GM18861 (cell line): ENCODE measurements at regions not wholly inside any gene's neighbourhood (a gene's known extent, or its start where the extent isn't known, plus 50 kb on each side); places are given as distances from the start of the nearest gene placed in this dataset.

Experiments used
- ATAC-seq: cut with Tn5 transposase; IDR thresholded peaks from one replicate; pipeline ENCODE4 v1.9.1; 2021; ENCODE audit not compliant: unreplicated experiment

DNA sequence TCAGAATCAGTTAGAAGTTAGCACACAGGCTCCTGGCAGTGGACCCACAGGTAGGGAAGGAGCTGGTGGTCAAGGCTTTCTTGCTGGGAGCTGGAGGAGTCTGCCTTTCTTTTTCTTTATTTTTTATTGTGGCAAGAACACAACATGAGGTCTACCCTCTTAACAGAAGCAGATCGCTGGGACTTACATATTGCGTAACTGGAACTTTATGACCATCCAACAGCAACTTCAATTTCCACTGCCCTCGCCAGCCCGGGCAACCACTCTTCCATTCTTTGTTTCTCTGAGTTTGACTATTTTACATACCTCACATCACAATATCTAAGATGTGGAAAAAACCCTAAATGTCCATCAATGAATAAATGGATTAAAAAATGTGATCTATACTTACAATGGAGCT is 147.8 kb upstream of the AJAP1 start:
- no peak for ATAC-seq

DNA sequence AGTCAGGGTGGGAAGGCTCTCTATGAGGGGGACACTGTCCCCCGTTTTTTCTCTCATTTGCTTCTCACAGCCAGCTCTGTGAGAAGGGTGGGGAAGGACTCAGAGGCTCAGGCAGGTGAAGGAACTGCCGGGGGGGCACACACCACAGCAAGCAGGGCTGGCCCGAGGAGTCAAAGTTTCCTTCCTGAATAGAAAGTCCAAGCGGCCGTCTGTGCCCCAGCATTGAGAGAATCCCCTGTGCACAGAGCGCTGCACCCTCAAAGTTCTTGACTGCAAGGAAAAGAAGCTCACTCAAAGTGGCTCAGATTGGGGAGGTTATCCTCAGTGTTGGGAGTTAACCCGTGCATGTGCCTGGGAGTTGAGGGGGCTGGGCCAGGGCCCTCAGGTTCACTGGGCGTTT is 145.2 kb upstream of the AJAP1 start:
- ATAC-seq: no peak

GRCh38 chr1:4510276-4510691 is 144.1 kb upstream of the AJAP1 start:
- no peak for ATAC-seq

DNA sequence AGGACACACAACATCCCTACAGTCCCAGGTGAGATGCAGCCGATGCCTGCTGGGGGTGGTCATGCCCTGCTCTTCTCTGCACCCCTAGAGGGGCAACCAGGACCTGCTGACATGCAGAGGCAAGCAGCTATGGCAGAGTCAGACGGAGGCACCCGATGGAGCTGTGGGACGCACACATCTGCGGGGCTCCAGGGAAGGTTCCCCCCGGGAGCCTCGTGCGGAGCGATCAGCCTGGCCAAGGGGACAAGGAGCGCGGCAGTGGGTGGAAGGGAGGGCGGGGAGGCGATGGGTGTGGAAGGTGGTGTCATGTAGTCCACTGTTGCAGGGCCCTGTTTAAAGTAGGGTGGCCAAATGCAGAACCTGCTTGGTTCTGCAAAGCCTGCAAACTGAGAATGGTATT is 143.0 kb upstream of the AJAP1 start:
- no peak for ATAC-seq

- ATAC-seq: no peak
These were observed 141.8 kb upstream of the AJAP1 start for GRCh38 chr1:4512636-4513035.

DNA sequence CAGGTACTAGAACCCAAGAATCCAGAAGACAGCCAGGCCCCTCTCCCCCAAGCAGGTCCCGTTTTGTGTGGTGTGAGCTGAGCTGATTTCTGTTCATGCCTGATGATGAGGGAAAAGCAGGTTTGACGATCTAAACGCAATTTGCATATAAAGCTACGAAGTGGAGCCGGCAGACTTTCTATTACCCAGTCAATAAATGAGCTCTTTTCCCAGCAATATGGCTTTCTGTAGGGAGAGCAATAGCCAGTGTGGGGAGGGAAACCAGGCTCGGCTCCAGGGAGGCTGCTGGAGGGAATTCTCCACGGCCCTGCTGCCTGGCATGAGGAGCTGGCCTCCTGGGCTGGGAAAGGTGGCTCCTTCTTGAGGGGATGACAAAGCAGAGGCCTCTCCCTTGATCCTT is 140.7 kb upstream of the AJAP1 start:
- ATAC-seq: no peak

GRCh38 chr1:4515727-4516289 is 138.6 kb upstream of the AJAP1 start:
- no peak for ATAC-seq

DNA sequence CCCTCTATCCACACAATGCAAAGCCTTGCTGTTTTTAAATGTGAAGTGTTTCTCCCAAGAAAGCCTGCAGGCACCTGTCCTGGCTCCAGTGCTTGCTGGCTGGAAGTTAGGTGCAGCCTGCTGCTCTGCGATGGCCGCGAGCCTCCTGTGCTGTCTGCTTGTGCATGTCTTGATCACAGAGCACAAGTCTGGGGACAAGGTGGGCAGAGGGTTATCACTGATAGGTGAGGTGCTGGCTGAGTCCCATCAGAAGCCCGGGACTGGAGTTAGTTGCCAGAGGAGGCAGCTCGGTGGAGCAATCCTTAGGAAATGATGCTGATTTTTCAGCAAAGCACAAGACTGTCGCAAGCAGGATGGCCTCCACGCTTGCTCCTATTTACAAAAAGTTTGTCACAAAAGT is 137.8 kb upstream of the AJAP1 start:
- no peak for ATAC-seq

DNA sequence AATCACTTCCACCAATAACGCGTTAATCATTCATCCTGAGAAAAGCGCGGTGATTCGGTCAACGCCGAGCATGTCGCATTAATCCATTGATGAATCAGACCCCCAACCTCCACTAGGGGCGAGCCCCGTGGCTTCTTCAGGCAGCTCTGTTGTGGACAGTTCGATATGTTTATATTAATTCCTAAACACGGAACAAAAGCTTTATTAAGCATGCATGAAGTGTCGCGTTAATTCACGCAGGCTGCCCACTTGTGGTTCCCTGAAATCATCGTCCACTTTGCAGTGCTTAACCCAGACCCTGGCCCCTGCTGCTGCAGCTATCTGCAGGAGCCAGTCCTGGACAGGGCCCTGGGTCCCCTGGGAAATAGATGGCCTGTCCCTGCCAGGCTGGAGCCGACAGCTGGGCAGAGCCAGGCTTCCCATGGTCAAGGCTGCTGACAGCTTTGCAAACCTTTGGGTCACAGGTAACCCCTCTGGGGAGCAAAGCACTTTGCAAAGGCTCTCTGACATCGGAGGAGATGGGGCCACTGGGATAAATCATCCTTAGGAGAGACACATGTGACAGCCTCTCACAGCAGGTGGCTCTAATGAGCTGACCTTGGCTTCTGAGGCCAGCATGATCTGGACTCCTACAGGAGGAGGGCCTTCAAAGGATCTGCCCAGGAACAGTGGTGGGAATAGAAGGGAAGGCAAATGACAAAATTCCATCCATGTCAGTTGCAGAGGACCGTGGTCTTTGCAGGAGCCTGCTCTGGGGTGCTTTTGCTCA is 137.0 kb upstream of the AJAP1 start:
- no peak for ATAC-seq

GRCh38 chr1:4518621-4519020 is 135.8 kb upstream of the AJAP1 start:
- no peak for ATAC-seq

DNA sequence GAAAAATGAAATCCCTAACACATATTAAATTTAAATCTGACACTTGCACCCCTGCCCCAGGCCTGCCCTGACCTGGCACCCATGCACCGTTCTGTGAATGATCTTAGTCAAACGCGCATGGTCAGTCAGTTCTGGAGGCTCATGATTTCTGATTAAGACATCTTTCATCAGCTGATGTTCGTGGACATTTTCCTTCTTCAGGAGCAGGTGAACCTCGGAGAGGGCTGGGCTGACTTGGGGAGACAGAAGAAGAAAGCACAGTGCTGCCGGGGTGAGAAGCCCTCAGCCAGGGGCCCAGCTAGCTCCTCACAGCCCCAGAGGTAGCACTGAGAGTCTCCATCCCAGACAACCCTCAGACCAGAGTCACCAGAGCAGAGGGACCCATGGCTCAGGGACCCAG is 134.5 kb upstream of the AJAP1 start:
- ATAC-seq: no peak

- no peak for ATAC-seq
These were observed 130.9 kb upstream of the AJAP1 start for GRCh38 chr1:4523551-4523950.

- no peak for ATAC-seq
These were observed 127.7 kb upstream of the AJAP1 start for GRCh38 chr1:4526747-4527146.

DNA sequence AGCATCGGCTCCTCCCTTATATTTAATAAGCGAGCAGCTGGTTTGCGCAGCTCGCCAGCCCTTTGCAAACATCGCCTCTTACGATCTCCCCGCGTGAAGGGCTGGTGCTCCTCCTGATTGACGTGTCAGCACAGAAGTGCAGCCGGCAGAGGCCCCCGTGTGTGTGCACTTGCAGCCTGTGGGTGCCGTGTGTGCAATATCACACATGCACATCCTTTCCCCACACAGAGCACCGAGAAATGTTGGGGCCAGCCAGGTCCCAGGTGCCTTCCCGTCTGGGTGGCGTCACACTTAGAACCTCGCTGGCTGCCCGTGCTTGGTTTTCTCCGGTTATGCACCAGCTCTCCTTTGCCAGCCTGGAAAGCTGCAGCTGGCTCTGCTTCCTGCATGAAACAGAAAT is 126.6 kb upstream of the AJAP1 start:
- ATAC-seq: no peak

- ATAC-seq: no peak
These were observed 125.8 kb upstream of the AJAP1 start for GRCh38 chr1:4528590-4528989.

DNA sequence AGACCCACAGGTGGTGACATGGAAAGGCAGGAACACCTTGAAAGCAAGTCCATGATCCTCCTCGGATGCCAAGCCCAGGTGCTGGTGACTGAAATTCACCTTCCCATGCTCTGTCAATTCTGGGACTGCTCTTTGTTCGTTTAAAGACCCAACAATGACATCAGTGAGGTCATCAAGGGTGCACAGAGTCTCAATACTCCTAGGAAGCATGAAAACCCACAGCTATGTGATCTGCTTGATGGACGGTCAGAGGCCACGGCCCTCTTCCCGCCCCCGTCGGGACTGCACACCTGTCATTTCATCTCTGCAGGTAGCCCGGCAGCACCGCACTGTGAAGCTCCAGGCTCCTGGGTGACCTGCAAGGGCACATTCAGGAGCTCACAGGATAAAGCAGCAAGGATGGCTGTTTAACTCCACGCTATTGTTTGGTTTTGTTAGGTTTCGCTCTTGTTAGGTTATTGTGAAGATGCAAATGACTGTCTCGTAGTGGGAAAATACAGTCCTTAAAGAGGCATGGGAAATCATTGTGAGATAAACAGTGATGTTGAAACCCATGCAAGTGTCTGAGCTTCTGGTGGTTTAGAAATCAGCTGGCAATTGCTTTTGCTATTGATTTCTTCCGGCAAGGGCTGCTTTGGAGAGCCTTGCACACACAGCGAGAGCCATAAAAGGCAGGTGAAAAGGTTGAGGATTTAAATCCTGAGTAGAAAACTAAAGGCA is 124.8 kb upstream of the AJAP1 start:
- ATAC-seq: no peak

GRCh38 chr1:4530166-4530785 is 124.1 kb upstream of the AJAP1 start:
- no peak for ATAC-seq

- no peak for ATAC-seq
These were observed 122.6 kb upstream of the AJAP1 start for GRCh38 chr1:4531842-4532241.

DNA sequence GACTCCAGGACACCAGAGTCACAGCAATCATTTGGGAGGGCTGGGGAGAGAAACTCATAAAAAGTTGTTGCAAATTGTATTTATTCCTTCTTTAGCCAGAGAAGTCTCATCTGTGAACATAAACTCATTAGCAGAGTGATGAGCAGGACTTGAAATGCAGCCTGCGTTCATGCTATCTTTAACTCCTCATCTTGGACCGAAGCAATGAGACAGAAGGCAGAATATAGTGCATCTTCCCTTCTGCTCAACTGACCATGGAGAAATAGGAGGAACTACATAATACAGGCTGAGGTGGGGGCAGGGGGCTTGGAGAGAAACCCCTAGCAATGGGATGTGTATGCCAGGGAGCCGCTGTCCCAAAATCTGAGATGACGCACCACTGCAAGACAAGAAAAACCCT is 121.8 kb upstream of the AJAP1 start:
- ATAC-seq: no peak

- no peak for ATAC-seq
These were observed 107.5 kb upstream of the AJAP1 start for GRCh38 chr1:4546911-4547310.

DNA sequence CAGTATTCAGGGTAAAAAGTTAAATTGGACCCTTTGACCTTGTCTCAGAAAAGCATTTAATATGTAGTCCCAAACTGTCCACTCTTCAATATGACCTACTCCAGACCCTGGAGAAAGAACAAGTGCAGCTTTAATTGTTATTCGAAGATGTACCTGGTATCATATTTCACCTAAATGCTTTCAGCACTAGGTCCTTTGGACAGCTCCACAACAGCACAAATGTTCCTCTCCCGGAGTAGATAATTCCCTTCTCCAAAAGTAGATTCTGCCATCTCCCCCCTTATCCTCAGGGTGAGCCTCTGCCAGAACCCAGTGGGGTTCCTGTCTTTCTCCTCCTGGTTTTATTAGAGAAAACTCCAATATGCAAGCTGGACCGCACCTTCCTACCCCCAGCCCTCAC is 104.5 kb upstream of the AJAP1 start:
- no peak for ATAC-seq

DNA sequence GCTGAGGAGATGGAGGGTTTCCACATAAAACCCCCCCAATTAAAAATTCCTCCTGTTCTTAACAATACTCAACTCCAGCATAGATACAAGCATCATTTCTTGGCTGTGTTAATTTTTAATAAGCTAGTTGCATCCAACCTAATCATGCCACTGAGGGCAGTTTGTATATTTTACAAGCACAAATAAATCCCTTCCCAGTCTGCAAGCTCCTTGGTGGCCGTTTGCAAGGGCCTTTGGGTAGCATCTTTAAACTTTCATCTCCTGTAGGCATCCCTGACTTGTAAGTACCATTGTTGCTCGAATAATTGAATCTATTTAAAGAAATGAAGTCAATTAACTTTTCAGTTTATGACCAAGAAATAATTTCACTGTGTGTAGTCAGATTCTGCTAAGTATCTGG is 103.5 kb upstream of the AJAP1 start:
- no peak for ATAC-seq
